ENCODE measurements at regions not wholly inside any gene's neighbourhood (a gene's known extent, or its start where the extent isn't known, plus 50 kb on each side); places are given as distances from the start of the nearest gene placed in this dataset.
"Not testable (repeated sequence)": the region's sequence is repeated elsewhere in the genome, so short reads cannot be mapped to it uniquely, and the experiment has no call there.

DNA sequence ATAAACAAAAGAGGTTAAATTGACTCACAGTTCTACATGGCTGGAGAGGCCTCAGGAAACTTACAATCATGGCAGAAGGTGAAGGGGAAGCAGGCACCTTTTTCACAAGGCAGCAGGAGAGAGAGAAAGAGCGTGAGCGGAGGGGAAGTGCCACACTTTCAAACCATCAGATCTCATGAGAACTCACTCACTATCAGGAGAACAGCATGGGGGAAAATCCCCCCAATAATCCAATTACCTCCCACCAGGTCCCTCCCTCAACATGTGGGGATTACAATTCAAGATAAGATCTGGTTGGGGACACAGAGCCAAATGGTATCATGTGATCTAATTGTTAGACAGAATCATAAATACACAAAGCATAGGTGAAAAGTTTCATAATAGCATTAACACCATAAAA is 69.5 kb upstream of the FOLH1 start:
- H3K4me3 Mint-ChIP-seq (ENCODE audit: unreplicated experiment); H3K9me3 Mint-ChIP-seq (ENCODE audit: low read depth); H3K27me3 Mint-ChIP-seq (ENCODE audit: low read depth); H3K27ac Mint-ChIP-seq (ENCODE audit: unreplicated experiment); DNase-seq (ENCODE audit: low spot score); H3K4me1 Mint-ChIP-seq (ENCODE audit: low read depth); H3K36me3 Mint-ChIP-seq (ENCODE audit: low read depth): not testable (repeated sequence)

Measured in chondrocyte (in vitro differentiated cells).